ENCODE measurements at regions not wholly inside any gene's neighbourhood (a gene's known extent, or its start where the extent isn't known, plus 50 kb on each side); places are given as distances from the start of the nearest gene placed in this dataset.

DNA sequence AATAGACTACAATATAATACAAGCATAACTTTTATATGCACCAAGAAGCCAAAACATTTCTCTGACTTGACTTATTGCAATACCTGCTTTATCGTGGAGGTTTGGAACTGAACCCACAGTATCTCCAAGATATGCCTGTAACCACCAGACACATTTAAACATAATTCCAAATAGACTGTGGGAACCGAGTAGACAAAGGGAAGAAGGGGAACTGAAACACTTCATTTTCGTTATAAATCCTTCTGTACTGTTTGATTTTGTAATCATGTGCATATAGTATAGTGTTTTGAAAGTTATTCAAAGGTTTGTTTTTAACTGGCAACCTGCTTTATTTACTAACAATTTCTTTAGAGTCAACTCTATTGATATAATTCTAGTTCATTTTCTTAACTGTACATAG is 154.9 kb upstream of the BEND6 start (continued):
- TF ChIP-seq, protein P1, sequence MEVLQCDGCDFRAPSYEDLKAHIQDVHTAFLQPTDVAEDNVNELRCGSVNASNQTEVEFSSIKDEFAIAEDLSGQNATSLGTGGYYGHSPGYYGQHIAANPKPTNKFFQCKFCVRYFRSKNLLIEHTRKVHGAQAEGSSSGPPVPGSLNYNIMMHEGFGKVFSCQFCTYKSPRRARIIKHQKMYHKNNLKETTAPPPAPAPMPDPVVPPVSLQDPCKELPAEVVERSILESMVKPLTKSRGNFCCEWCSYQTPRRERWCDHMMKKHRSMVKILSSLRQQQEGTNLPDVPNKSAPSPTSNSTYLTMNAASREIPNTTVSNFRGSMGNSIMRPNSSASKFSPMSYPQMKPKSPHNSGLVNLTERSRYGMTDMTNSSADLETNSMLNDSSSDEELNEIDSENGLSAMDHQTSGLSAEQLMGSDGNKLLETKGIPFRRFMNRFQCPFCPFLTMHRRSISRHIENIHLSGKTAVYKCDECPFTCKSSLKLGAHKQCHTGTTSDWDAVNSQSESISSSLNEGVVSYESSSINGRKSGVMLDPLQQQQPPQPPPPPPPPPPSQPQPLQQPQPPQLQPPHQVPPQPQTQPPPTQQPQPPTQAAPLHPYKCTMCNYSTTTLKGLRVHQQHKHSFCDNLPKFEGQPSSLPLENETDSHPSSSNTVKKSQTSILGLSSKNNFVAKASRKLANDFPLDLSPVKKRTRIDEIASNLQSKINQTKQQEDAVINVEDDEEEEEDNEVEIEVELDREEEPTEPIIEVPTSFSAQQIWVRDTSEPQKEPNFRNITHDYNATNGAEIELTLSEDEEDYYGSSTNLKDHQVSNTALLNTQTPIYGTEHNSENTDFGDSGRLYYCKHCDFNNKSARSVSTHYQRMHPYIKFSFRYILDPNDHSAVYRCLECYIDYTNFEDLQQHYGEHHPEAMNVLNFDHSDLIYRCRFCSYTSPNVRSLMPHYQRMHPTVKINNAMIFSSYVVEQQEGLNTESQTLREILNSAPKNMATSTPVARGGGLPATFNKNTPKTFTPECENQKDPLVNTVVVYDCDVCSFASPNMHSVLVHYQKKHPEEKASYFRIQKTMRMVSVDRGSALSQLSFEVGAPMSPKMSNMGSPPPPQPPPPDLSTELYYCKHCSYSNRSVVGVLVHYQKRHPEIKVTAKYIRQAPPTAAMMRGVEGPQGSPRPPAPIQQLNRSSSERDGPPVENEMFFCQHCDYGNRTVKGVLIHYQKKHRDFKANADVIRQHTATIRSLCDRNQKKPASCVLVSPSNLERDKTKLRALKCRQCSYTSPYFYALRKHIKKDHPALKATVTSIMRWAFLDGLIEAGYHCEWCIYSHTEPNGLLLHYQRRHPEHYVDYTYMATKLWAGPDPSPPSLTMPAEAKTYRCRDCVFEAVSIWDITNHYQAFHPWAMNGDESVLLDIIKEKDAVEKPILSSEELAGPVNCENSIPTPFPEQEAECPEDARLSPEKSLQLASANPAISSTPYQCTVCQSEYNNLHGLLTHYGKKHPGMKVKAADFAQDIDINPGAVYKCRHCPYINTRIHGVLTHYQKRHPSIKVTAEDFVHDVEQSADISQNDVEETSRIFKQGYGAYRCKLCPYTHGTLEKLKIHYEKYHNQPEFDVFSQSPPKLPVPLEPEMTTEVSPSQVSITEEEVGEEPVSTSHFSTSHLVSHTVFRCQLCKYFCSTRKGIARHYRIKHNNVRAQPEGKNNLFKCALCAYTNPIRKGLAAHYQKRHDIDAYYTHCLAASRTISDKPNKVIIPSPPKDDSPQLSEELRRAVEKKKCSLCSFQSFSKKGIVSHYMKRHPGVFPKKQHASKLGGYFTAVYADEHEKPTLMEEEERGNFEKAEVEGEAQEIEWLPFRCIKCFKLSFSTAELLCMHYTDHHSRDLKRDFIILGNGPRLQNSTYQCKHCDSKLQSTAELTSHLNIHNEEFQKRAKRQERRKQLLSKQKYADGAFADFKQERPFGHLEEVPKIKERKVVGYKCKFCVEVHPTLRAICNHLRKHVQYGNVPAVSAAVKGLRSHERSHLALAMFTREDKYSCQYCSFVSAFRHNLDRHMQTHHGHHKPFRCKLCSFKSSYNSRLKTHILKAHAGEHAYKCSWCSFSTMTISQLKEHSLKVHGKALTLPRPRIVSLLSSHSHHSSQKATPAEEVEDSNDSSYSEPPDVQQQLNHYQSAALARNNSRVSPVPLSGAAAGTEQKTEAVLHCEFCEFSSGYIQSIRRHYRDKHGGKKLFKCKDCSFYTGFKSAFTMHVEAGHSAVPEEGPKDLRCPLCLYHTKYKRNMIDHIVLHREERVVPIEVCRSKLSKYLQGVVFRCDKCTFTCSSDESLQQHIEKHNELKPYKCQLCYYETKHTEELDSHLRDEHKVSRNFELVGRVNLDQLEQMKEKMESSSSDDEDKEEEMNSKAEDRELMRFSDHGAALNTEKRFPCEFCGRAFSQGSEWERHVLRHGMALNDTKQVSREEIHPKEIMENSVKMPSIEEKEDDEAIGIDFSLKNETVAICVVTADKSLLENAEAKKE (CRISPR knock-in tag; IDR thresholded peaks at IDR 0.05): no peak

DNA sequence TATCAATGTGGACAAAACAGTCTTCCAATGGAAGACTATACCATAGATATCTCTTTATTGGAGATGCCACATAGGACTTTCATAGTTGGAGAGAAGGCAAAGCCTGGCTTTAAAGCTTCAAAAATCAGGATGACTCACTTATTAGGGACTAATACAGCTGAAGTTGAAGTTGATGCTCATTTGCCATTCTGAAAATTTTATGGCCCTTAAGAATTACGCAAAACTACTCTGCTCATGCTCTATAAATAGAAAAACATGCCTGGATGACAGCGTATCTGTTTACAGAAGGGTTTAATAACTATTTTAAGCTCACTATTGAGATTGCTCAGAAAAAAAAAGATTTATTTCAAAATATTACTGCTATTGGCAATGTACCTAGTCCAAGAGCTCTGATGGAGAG is 155.5 kb upstream of the DST start:
- DNase-seq (ENCODE audit: low spot score) (no peak), ATAC-seq (no peak)
- no peak overlapping the region for H3K27ac Mint-ChIP-seq
- H3K27me3 Mint-ChIP-seq (ENCODE audit: insufficient read depth, low read depth, poor library complexity): peaks cover 6% of the 10 kb centered on the region
- Histone ChIP-seq H3K9me2 (ENCODE audit: insufficient read depth) (no peaks in the 10 kb centered on the region), H3K4me1 (ENCODE audit: insufficient read depth) (peaks cover 47% of the 10 kb centered on the region), H2AFZ (no peak overlapping the region), H3K4me2 (no peak overlapping the region), H4K20me1 (replicated peaks; ENCODE audit: insufficient read depth) (no peaks in the 10 kb centered on the region), H3F3A (replicated peaks; ENCODE audit: low read depth) (no peaks in the 10 kb centered on the region), H3K36me3 (ENCODE audit: insufficient read depth) (no peaks in the 10 kb centered on the region), H3K27me3 (ENCODE audit: insufficient read depth) (no peaks in the 10 kb centered on the region), H3K27ac (ENCODE audit: low read depth) (no peak overlapping the region), H3K4me3 (no peak overlapping the region), H3K79me2 (replicated peaks; ENCODE audit: insufficient read depth) (peaks cover 91% of the 10 kb centered on the region)
- peaks cover 5% of the 10 kb centered on the region; the same call in 1 of the 3 replicates for H3K36me3 Mint-ChIP-seq (ENCODE audit: low read depth)
- no peak overlapping the region for H3K4me3 Mint-ChIP-seq
- TF ChIP-seq ZNF331 (CRISPR knock-in tag; IDR thresholded peaks at IDR 0.05; ENCODE audit: low read depth): no peak
- peaks cover 52% of the 10 kb centered on the region for H3K4me1 Mint-ChIP-seq
- H3K9me3 Mint-ChIP-seq: no peaks in the 10 kb centered on the region

DNA sequence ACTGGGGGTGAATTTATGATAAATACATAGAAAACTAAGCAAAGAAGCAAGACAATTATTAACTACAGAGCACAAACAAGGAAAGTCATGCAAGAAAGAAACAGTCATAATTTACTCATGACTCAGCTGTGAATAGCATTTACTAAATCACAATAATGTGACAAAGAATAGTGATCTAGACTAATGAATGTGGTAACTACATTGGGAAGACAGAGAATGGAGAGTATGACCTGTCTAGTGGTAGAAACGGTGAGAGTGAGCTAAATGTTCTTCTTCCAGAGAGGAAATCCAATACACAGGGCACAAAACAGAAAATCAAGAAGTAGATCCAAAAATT is 153.5 kb upstream of the DST start:
- Mint-ChIP-seq H3K27me3 (ENCODE audit: insufficient read depth, low read depth, poor library complexity) (peaks cover 6% of the 10 kb centered on the region), H3K27ac (peak overlapping the region; percentile 70), H3K4me3 (no peak overlapping the region; the same call in 2 of the 3 replicates), H3K9me3 (no peaks in the 10 kb centered on the region), H3K4me1 (peaks cover 50% of the 10 kb centered on the region), H3K36me3 (ENCODE audit: low read depth) (peaks cover 10% of the 10 kb centered on the region; the same call in 1 of the 3 replicates)
- no peaks in the 10 kb centered on the region for H4K20me1 ChIP-seq (replicated peaks; ENCODE audit: insufficient read depth)
- H3K27ac ChIP-seq (ENCODE audit: low read depth): peak overlapping the region; percentile 92
- ATAC-seq (no peak), DNase-seq (ENCODE audit: low spot score) (no peak)
- H3K9me2 ChIP-seq (ENCODE audit: insufficient read depth): no peaks in the 10 kb centered on the region
- no peaks in the 10 kb centered on the region for H3K27me3 ChIP-seq (ENCODE audit: insufficient read depth)
- H3K36me3 ChIP-seq (ENCODE audit: insufficient read depth): no peaks in the 10 kb centered on the region
- H3F3A ChIP-seq (replicated peaks; ENCODE audit: low read depth): no peaks in the 10 kb centered on the region
- H3K79me2 ChIP-seq (replicated peaks; ENCODE audit: insufficient read depth): peaks cover 91% of the 10 kb centered on the region
- H3K4me3 ChIP-seq: no peak overlapping the region
- peak overlapping the region; percentile 60 for H3K4me2 ChIP-seq
- H2AFZ ChIP-seq: no peak overlapping the region
- H3K4me1 ChIP-seq (ENCODE audit: insufficient read depth): peaks cover 44% of the 10 kb centered on the region
- no peak for TF ChIP-seq ZNF331 (CRISPR knock-in tag; IDR thresholded peaks at IDR 0.05; ENCODE audit: low read depth)
- TF ChIP-seq, protein P2, sequence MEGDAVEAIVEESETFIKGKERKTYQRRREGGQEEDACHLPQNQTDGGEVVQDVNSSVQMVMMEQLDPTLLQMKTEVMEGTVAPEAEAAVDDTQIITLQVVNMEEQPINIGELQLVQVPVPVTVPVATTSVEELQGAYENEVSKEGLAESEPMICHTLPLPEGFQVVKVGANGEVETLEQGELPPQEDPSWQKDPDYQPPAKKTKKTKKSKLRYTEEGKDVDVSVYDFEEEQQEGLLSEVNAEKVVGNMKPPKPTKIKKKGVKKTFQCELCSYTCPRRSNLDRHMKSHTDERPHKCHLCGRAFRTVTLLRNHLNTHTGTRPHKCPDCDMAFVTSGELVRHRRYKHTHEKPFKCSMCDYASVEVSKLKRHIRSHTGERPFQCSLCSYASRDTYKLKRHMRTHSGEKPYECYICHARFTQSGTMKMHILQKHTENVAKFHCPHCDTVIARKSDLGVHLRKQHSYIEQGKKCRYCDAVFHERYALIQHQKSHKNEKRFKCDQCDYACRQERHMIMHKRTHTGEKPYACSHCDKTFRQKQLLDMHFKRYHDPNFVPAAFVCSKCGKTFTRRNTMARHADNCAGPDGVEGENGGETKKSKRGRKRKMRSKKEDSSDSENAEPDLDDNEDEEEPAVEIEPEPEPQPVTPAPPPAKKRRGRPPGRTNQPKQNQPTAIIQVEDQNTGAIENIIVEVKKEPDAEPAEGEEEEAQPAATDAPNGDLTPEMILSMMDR (conservative IDR thresholded peaks at IDR 0.05; ENCODE audit: low read depth in 2 of 2): no peak
- no peak for TF ChIP-seq CREB1 (CRISPR knock-in tag; IDR thresholded peaks at IDR 0.05; ENCODE audit: low read depth)
- no peak for TF ChIP-seq NANOG (IDR thresholded peaks at IDR 0.05; ENCODE audit: borderline replicate concordance)

Measured in GM23338 (cell line).